HCT116 (cell line): ENCODE measurements at regions not wholly inside any gene's neighbourhood (a gene's known extent, or its start where the extent isn't known, plus 50 kb on each side); places are given as distances from the start of the nearest gene placed in this dataset.
A peak's percentile ranks its signal among the peaks of the same experiment; 100 is the strongest.

Experiments
- ATAC-seq: fragments of 200-7000 bp; cut with Tn5 transposase; 2 replicates; pipeline ENCODE4 v1.9.1; 2020; ENCODE audit warnings: mild to moderate bottlenecking, moderate library complexity
- BruUV-seq: library from RNA; stranded (reverse); fragments of 400-500 nt; replicated peaks from 2 replicates; lab custom pipeline; 2021; lab: Mats Ljungman, UMichigan
- CTCF ChIA-PET: fragments of 300-600 bp; sonication (Branson Sonifier 250); formaldehyde crosslinking; loops from one replicate; lab custom pipeline; 2021; ENCODE audit warnings: antibody characterized with exemption; lab: Charles Lee
- POLR2A ChIA-PET: fragments of 300-600, 350-600 bp; sonication (Branson Sonifier 250); formaldehyde crosslinking; loops from one replicate; lab custom pipeline; 2021; ENCODE audit warnings: antibody characterized with exemption; lab: Charles Lee
- RAD21 ChIA-PET, 2 experiments: fragments of 300-600 bp; sonication (Branson Sonifier 250); formaldehyde crosslinking; loops; one replicate each; lab custom pipeline; 2023; ENCODE audit warnings: low total read pairs in 2 of 2; ENCODE audit not compliant: uncharacterized antibody in 2 of 2, unreplicated experiment in 2 of 2, low non-redundant PET in 1 of 2; lab: Charles Lee
- DNase-seq: peaks from one replicate; pipeline ENCODE4 v3.0.0-alpha.2; 2010; ENCODE audit warnings: low read depth, low spot score
- H2AFZ ChIP-seq: fragments of 200-600 bp; shearing (Covaris generic), sonication (generic); 2 replicates; pipeline ENCODE4 v1.6.1; 2017; ENCODE audit warnings: low read depth, mixed run types, mixed read lengths, antibody characterized with exemption, low read length; ENCODE audit not compliant: poor library complexity, severe bottlenecking
- H3K27ac ChIP-seq: 2 replicates; pipeline ENCODE4 v1.5.1; 2012; ENCODE audit warnings: low read depth, low read length
- H3K27me3 ChIP-seq: fragments of 200-600 bp; sonication (generic); 2 replicates; pipeline ENCODE4 v1.6.1; 2016; ENCODE audit warnings: mixed run types, low read length, mixed read lengths; ENCODE audit not compliant: insufficient read depth
- H3K36me3 ChIP-seq, 2 experiments: fragments of 200-500 bp in 1 of 2; fragments of 200-600 bp in 1 of 2; sonication (Bioruptor generic) in 1 of 2; sonication (generic) in 1 of 2; 2 replicates each; pipeline versions ENCODE4 v1.5.1 to v1.6.1; 2014 to 2016; ENCODE audit warnings: low read length in 2 of 2, inconsistent platforms in 1 of 2, mixed read lengths in 1 of 2, mixed run types in 1 of 2; ENCODE audit not compliant: insufficient read depth in 2 of 2, control insufficient read depth in 1 of 2
- H3K4me1 ChIP-seq, 2 experiments: fragments of 200-600 bp in 1 of 2; sonication (generic) in 1 of 2; 2 replicates each; pipeline versions ENCODE4 v1.5.1 to v1.6.1; 2012 to 2017; ENCODE audit warnings: low read length in 2 of 2, inconsistent platforms in 1 of 2, mild to moderate bottlenecking in 1 of 2, mixed read lengths in 1 of 2, mixed run types in 1 of 2, moderate library complexity in 1 of 2; ENCODE audit not compliant: insufficient read depth in 2 of 2, control insufficient read depth in 1 of 2
- H3K4me2 ChIP-seq: fragments of 200-600 bp; sonication (generic); 2 replicates; pipeline ENCODE4 v1.6.1; 2017; ENCODE audit warnings: mixed run types, low read length, mixed read lengths
- H3K4me3 ChIP-seq, 2 experiments: fragments of 200-600 bp in 1 of 2; sonication (generic) in 1 of 2; replicated peaks in 1 of 2; 2 replicates each; pipeline ENCODE4 v1.5.1; 2011 to 2016; ENCODE audit warnings: low read length in 2 of 2, control low read depth in 1 of 2, low read depth in 1 of 2, mild to moderate bottlenecking in 1 of 2, mixed read lengths in 1 of 2, mixed run types in 1 of 2
- H3K79me2 ChIP-seq: fragments of 200-600 bp; sonication (generic); 2 replicates; pipeline ENCODE4 v1.6.1; 2017; ENCODE audit warnings: mild to moderate bottlenecking, mixed run types, low read length, moderate library complexity, mixed read lengths; ENCODE audit not compliant: insufficient read depth
- H3K9ac ChIP-seq: fragments of 200-600 bp; sonication (generic); 2 replicates; pipeline ENCODE4 v1.6.1; 2016; ENCODE audit warnings: low read length, mixed read lengths
- H3K9me2 ChIP-seq: fragments of 200-600 bp; sonication (generic), shearing (Covaris generic); 2 replicates; pipeline ENCODE4 v1.6.1; 2017; ENCODE audit warnings: mixed run types, mild to moderate bottlenecking, moderate library complexity; ENCODE audit not compliant: insufficient read depth
- H3K9me3 ChIP-seq, 2 experiments: fragments of 200-500 bp in 1 of 2; fragments of 200-600 bp in 1 of 2; sonication (Bioruptor generic) in 1 of 2; sonication (generic) in 1 of 2; 2 replicates each; pipeline ENCODE4 v1.6.1; 2014 to 2017; ENCODE audit warnings: low read length in 2 of 2, mixed read lengths in 2 of 2, inconsistent platforms in 1 of 2, low read depth in 1 of 2, mild to moderate bottlenecking in 1 of 2, mixed run types in 1 of 2, moderate library complexity in 1 of 2; ENCODE audit not compliant: control insufficient read depth in 1 of 2, insufficient read depth in 1 of 2
- H4K20me1 ChIP-seq: fragments of 200-600 bp; sonication (generic), shearing (Covaris generic); 2 replicates; pipeline ENCODE4 v1.6.1; 2017; ENCODE audit warnings: mixed run types, mild to moderate bottlenecking, moderate library complexity; ENCODE audit not compliant: insufficient read depth
- ATF3 ChIP-seq: IDR thresholded peaks from 2 replicates; pipeline ENCODE4 v1.6.1; 2012
- CEBPB ChIP-seq: IDR thresholded peaks from 2 replicates; pipeline ENCODE4 v1.6.1; 2012; ENCODE audit warnings: low read depth
- EGR1 ChIP-seq: IDR thresholded peaks from 2 replicates; pipeline ENCODE4 v1.6.1; 2012; ENCODE audit warnings: low read depth
- EZH2 ChIP-seq: fragments of 200-600 bp; sonication (generic); IDR thresholded peaks from 2 replicates; pipeline ENCODE4 v1.6.1; 2017; ENCODE audit warnings: antibody characterized with exemption, mixed run types
- EZH2phosphoT487 ChIP-seq: fragments of 200-600 bp; IDR thresholded peaks from 2 replicates; pipeline ENCODE4 v1.6.1; 2018; ENCODE audit warnings: antibody characterized with exemption, borderline replicate concordance
- JUND ChIP-seq: IDR thresholded peaks from 2 replicates; pipeline ENCODE4 v1.6.1; 2012
- MAX ChIP-seq: IDR thresholded peaks from 2 replicates; pipeline ENCODE4 v1.6.1; 2012
- SIN3A ChIP-seq: IDR thresholded peaks from 2 replicates; pipeline ENCODE4 v1.6.1; 2012; ENCODE audit warnings: low read depth
- ZBTB33 ChIP-seq: IDR thresholded peaks from 2 replicates; pipeline ENCODE4 v1.6.1; 2011; ENCODE audit warnings: mild to moderate bottlenecking, low read length, moderate library complexity; ENCODE audit not compliant: insufficient replicate concordance; ENCODE audit errors: extremely low read depth
- ZFX ChIP-seq: fragments of 450-650 bp; IDR thresholded peaks from 2 replicates; pipeline ENCODE4 v1.6.1; 2017
- intact Hi-C: fragments of 100-400 bp; cut with micrococcal nuclease; formaldehyde crosslinking; loops from 2 replicates; pipeline ENCODE4 v1.10.0; 2022

- TF ChIP-seq EZH2 (no peak), SIN3A (no peak)
Observed at GRCh38 chr6:104182811-104183210, 676.9 kb downstream of the HACE1 start (continued).

GRCh38 chr6:104173668-104174067 lies 686.1 kb downstream of the HACE1 start:
- no peaks in the 10 kb centered on the region for H3K9me2 ChIP-seq
- no peaks in the 10 kb centered on the region for H3K9me3 ChIP-seq
- RAD21 ChIA-PET = no interaction called here
- H3K27ac ChIP-seq = no peak overlapping the region
- intact Hi-C loops = no loop called here
- no peaks in the 10 kb centered on the region for H3K4me1 ChIP-seq
- no peaks in the 10 kb centered on the region for H4K20me1 ChIP-seq
- no peak overlapping the region for H3K9ac ChIP-seq
- H3K4me2 ChIP-seq = no peak overlapping the region
- DNase-seq (no peak), ATAC-seq (no peak)
- POLR2A ChIA-PET = no interaction called here
- no peak overlapping the region for H3K4me3 ChIP-seq
- H3K36me3 ChIP-seq = no peaks in the 10 kb centered on the region
- H2AFZ ChIP-seq = no peak overlapping the region
- BruUV-seq = no TSS peak
- TF ChIP-seq ZFX = no peak
- 0 out of 2 replicates have a peak, but pooled peaks have one; percentile 14 for TF ChIP-seq CEBPB
- no peak for TF ChIP-seq EGR1
- TF ChIP-seq MAX = no peak
- TF ChIP-seq JUND = no peak
- CTCF ChIA-PET = no interaction called here
- no peaks in the 10 kb centered on the region for H3K27me3 ChIP-seq
- no peaks in the 10 kb centered on the region for H3K79me2 ChIP-seq

- intact Hi-C loops = no loop called here
- ChIA-PET POLR2A (no interaction called here), RAD21 (no interaction called here), CTCF (no interaction called here)
- TF ChIP-seq JUND (no peak), EZH2phosphoT487 (no peak), ATF3 (no peak), ZBTB33 (no peak)
- Histone ChIP-seq H3K27me3 (no peaks in the 10 kb centered on the region), H3K4me3 (no peak overlapping the region), H3K9me3 (no peaks in the 10 kb centered on the region), H3K9me2 (no peaks in the 10 kb centered on the region), H3K27ac (no peak overlapping the region), H3K4me1 (no peaks in the 10 kb centered on the region), H3K9ac (no peak overlapping the region), H3K4me2 (no peak overlapping the region), H3K79me2 (no peaks in the 10 kb centered on the region), H4K20me1 (no peaks in the 10 kb centered on the region), H3K36me3 (no peaks in the 10 kb centered on the region), H2AFZ (no peak overlapping the region)
- BruUV-seq = no TSS peak
- DNase-seq (no peak), ATAC-seq (no peak)
Observed at GRCh38 chr6:104170401-104170800, 689.3 kb downstream of the HACE1 start.
